NCI-H2227 treated with DMSO at 0.1 percent for 48 hours (cell line): ENCODE measurements at regions not wholly inside any gene's neighbourhood (a gene's known extent, or its start where the extent isn't known, plus 50 kb on each side); places are given as distances from the start of the nearest gene placed in this dataset.
"Not testable (repeated sequence)": the region's sequence is repeated elsewhere in the genome, so short reads cannot be mapped to it uniquely, and the experiment has no call there.

ENCODE experiments used
- DNase-seq: peaks from one replicate; lab custom pipeline; 2025; lab: John Stamatoyannopoulos, UW

DNA sequence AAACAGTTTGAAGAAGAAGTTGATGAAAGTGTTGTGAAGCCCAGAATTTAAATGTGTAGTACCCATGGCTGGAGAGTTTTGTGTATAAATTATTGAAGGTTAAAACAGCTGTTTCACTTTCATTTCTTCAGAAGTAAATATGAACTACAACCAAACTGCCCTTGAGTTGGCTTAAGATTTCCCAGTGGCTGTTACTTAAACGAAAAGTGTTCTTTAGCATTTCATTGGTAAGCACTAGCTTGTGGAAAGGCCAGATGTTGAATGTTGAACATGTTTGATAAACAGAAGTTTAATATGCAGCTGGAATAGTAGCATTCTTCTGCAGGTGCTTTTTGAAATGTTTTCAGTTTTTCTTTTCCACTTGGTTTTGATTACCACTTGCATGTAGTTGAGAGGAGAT lies 83.2 kb upstream of the TNRC6B start:
- DNase-seq: no peak

DNA sequence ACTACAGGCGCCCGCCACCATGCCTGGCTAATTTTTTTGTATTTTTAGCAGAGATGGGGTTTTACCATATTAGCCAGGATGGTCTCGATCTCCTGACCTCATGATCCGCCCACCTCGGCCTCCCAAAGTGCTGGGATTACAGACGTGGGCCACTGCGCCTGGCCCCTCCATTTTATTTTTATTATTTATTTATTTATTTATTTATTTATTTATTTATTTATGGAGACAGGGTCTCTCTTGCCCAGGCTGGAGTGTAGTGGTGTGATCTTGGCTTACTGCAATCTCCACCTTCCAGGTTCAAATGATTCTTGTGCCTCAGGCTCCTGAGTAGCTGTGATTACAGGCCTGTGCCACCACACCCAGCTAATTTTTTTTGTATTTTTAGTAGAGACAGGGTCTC lies 77.8 kb upstream of the TNRC6B start:
- not testable (repeated sequence) for DNase-seq

DNA sequence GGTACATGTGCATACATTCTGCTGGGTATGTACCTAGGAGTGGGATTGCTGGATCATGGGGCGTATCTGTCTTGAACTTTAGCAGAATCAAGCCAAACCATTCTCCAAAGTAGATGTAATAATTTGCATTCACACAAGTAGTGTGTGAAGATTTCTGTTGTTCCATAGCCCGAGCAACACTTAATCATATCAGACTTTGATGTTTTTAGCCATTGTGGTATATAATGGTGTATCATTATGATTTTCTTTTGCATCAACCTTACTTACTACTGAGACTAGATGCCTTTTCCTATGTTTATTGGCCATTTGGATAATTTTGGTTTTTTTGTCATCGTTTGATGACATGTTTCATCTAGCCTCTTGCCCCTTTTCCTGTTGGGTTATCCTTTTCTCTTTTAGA lies 72.0 kb upstream of the TNRC6B start:
- no peak for DNase-seq

DNA sequence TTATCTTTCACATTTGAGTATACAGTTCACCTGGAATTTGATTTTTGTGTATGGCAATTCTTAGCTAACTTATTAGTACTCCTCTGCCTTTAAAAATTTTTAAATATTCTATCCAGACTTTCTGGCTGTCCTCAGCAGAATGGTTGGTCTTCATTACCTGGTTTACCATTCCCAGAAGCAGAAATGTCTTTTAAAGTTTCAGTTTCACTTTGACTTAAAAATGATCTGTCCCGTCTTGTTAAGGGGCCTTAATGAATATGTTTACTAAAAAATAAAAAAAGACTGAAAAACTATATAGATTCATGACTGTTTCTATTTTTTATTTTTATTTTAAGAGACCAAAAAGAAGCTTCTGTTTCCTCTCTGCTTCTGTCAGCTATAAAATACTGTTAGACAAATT lies 70.5 kb upstream of the TNRC6B start:
- no peak for DNase-seq

DNA sequence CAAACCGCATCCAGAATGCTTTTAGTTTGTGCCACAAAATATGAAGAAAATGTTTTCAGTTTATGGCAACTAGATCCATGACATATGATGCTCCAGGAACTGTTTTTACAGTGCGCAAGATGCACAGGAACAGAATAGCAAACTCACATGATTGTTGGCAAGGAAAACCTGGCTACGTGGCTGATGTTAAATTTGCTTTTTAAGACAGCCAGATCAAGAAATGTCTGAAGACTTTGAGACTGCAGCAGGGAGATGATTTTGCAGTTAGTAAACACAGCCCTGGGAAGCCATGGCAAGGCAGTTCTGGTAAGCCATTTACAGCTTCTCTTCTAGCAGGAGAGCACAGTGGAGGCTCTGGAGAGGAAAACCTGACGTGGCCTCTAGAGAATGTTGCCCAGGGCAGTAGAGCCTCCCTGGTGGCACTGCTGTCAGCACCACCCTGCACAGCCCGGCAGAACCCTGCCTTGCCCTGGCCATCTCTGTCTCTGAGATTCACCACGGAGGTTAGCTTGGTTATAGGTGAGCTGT lies 69.8 kb upstream of the TNRC6B start:
- DNase-seq: no peak

DNA sequence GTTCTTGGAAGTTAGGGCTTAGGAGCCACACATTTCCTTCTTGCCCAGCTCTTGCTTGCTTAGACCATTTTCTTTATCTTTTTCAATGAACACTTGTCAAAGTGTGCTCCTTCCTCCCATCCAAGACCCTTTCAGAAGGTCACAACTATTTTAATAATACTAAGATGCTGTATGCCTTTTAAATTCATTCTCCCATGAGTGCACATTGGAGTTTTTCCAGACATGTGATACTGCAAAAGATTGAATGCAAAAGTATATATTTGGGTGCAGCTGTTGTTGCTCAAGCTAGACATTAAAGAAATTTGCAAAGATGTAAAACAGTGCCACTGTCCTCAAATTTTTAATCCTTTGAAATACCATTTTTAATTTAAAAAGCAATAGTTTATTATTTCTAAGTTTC lies 69.3 kb upstream of the TNRC6B start:
- no peak for DNase-seq

DNA sequence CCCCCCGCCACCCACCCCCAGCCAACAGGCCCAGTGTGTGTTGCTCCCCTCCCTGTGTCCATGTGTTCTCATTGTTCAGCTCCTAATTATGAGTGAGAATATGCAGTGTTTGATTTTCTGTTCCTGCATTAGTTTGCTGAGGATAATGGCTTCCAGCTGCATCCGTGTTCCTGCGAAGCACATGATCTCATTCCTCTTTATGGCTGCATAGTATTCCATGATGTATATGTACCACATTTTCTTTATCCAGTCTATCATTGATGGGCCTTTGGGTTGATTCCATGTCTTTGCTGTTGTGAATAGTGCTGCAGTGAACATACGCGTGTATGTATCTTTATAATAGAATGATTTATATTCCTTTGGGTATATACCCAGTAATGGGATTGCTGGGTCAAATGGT lies 68.8 kb upstream of the TNRC6B start:
- DNase-seq: not testable (repeated sequence)

DNA sequence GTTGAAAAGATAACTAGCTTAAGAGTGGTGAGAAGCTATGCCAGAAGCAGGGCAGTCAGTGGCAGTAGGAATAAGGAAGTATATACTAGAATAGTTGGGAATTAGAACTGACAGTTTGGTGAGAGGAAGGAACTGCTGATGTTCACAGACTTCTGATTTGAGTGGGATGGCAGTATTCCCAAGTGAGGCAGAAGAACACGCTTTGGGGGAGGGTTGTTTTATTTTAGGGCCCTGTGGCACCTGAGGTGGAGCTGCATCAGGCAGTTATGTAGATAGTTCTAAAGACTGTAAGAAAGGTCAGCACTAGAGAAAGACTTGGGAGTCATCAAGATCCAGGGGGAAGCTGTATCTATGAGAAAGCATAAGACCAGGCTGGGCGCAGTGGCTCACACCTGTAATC lies 66.3 kb upstream of the TNRC6B start:
- no peak for DNase-seq

DNA sequence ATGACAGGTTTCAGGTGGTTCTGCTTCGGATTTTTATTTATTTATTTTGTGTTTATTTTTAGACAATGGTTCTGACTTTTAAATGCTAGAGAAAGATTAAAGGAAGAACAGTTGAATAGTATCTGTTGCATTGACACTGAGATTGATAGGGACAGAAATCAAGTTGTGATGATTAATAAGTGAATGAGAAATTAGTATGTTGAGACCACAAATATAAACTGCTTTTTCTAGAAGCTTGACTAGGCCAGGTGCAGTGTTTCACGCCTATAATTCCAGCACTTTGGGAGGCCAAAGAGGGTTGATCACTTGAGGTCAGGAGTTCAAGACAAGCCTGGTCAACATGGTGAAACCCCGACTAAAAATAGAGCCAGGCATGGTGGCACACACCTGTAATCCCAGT lies 65.1 kb upstream of the TNRC6B start:
- DNase-seq: no peak

DNA sequence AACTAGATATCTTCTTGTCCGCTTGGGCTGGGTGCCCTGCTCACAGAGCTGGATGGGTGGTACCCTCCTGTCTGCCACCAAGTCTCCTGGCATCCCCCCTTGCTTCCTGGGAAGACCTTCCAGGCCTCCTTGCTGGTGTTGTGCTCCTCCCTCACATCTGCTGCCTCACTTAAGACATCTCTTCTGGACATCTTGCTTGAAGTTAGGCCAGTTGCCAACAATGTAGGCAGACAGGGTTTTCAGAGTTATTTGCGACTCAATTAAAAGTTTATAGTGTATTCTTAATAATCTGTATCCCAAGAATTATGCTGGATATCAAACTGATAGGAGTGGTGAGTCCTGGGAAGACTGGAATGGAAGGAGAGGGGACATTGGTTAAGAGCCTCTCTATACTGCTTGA lies 64.0 kb upstream of the TNRC6B start:
- no peak for DNase-seq

DNA sequence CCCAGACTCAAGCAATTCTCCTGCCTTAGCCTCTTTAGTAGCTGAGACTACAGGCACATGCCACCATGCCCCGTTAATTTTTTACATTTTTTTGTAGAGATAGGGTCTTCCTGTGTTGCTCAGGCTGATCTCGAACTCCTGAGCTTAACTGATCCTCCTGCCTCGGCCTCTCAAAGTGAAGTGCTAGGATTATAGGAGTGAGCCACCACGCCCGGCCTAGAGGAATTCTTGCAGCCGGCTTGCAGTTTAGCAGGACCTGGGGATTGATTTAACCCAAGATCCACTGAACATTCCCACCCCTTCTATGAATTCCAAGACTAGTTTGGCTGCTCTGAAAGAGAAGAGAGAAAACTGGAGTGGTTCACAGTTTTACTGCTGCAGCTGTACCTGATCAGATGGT lies 63.3 kb upstream of the TNRC6B start:
- DNase-seq: no peak

DNA sequence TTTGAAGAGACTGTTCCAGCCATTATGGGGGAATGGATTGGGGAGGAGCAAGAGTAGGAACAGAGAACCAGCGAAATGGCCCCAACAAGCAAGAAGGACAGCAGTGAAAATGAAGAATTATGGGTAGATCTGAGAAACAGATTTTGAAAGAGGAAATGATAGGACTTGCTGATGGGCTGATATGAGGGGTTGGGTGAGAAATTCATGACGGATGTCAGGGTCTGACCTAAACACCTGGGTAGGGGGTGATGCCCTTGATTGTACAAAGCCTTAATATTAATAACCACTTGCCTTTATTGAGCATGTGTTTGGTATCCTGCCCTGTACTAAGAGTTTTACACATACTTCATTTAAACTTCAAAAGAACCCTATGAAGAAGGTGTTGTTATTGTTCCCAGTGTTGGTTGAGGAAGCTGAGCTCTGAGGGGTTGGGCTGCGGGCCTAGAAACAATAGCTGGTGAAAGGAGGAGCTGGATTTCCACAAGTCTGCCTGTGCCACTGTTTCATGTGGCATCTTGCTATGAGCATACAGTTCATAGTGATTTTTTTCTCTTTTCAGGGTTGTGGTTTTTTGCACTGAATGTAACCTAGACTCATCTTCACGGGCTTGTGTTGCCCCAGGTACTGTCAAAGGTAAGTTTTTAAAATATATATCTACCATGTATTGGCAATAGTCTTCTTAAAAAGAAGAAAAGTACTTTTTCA lies 61.1 kb upstream of the TNRC6B start:
- DNase-seq: no peak

DNA sequence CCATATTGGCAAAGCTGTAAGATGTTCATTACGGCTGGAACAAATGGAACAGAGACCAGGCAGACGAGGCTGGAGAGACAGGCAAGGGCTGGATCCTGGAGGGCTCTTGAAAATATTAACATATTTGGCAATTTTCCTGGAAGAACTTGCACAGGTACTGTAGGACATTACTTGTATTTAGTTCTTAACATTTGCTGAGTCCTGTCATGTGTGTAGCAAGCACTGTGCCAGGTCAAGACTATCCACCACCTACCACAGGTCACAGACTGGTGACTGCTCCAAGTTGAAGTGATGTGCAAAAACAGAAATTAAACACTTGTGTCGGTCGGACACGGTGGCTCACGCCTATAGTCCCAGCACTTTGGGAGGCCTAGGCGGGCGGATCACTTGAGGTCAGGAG lies 58.7 kb upstream of the TNRC6B start:
- no peak for DNase-seq

DNA sequence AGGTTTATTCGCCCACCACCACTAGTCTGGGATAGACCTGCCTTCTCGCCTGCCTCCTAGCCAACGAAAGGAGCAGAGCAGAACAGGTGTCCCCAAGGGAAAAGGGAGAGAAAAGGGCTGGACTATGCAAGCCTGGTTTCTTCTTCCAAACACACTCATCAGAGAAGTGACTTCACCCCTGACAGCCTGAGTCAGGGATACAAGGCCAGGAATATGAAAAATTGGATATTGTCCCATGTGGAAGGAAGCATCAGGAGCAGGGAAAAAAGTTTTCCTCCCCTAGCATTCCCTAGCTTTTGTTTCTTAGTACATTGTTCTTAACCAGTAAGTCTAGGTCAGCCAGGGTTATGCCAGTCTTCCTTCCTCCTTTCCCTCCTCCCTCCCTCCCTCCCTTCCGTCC lies 56.9 kb upstream of the TNRC6B start:
- no peak for DNase-seq

DNA sequence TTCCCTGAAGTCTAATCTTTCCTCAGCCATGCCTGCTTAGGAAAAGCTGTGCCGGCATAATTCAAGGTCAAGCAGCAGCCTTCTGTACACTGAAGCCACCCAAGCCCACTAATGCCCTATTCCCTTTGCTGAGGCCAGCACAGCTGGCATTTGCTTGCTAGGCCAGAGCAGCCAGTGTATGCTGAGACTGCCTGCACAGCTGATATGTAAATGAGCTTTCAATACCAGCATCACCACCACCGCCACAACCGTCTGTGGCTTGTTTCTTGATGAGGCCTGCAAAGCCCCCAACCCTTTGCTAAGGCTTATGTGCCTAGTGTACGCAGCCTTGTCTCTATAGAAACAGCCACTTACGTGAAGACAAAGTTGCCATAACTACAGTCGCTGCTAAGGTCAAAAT lies 56.3 kb upstream of the TNRC6B start:
- DNase-seq: peak; percentile 7

DNA sequence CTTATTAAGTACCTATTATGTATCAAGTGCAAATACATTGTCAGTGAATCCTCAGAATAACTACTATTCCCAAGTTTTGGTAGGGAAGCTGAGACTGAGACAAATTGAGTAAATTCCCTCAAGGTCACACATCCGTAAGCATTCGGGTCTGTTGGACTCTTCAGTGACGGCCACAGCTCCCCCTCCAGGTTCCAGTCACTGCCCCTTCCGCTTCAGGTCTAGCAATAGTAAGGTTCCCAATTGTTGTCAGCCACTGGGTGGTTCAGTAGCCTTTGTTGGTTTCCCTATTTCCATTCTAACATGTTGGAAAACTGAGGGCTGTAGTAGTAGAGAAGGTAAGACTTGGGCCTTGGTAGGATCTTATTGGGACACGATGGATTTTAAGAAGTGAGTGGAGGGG lies 54.9 kb upstream of the TNRC6B start:
- DNase-seq: no peak

DNA sequence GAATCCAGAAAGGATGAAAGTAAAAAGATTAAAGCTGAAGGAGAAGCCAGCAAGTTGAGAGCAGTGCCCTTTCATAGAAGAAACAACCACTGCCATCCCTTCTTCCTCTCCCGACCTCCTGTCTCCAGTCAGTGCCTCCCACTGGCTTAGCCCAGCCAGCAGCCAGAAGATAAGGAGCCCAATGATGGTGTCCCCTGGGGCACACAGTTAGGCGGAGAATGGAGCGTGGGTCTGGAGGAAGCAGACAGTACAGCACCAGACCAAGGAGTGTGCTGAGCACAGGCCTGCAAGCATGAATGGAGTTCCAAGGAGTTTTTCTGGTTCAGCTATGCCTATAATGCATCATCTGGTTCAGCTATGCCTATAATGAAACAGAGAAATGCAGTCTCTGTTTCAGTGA lies 54.3 kb upstream of the TNRC6B start:
- no peak for DNase-seq
